ENCODE measurements at regions not wholly inside any gene's neighbourhood (a gene's known extent, or its start where the extent isn't known, plus 50 kb on each side); places are given as distances from the start of the nearest gene placed in this dataset.
"Not testable (repeated sequence)": the region's sequence is repeated elsewhere in the genome, so short reads cannot be mapped to it uniquely, and the experiment has no call there.

DNA sequence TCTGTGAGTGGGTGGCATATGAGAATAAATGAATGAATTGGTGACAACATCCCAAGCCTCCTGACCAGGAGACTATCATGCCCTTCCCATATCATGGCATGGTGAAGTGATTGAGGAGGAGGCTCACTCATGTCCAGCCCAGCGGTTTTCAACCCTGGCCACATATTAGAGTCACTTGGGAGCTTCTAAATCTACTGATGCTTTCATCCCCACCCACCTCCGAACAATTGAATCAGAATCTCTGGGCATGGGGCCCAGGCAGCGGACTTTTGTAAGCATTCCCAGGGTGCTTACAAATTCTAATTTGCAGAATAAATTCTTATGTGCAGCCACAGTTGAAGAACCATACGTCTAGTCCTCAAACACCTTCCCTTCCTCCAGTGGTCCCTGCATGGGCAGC is 81.7 kb upstream of the SEC11C start:
- no peak for DNase-seq (ENCODE audit: low read depth)

GRCh38 chr18:59059140-59059539 is 80.5 kb upstream of the SEC11C start:
- no peak for DNase-seq (ENCODE audit: low read depth)

DNA sequence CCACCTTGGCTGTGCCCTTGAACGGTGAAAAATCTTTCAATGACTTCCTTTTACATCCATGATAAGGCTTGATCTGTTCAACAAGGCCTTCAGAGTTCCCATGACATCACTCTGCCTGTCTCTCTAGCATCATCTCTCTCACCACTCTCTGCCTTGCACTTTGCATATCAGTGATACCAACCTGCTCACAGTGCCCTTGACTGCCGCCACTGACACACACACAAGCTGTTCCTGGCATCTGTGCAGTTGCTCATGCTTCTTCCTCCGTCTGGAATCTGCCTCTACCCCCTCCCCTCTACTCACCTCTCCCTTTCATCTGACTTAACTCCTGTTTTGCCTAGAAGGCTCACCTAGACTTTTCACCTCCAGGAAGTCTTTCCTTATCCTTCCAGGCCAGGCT is 79.1 kb upstream of the SEC11C start:
- no peak for DNase-seq (ENCODE audit: low read depth)

- DNase-seq (ENCODE audit: low read depth): no peak
Observed at GRCh38 chr18:59061914-59062642, 77.6 kb upstream of the SEC11C start.

- DNase-seq (ENCODE audit: low read depth): no peak
Observed at GRCh38 chr18:59062643-59063006, 77.1 kb upstream of the SEC11C start.

GRCh38 chr18:59063300-59063906 is 76.3 kb upstream of the SEC11C start:
- no peak for DNase-seq (ENCODE audit: low read depth)

DNA sequence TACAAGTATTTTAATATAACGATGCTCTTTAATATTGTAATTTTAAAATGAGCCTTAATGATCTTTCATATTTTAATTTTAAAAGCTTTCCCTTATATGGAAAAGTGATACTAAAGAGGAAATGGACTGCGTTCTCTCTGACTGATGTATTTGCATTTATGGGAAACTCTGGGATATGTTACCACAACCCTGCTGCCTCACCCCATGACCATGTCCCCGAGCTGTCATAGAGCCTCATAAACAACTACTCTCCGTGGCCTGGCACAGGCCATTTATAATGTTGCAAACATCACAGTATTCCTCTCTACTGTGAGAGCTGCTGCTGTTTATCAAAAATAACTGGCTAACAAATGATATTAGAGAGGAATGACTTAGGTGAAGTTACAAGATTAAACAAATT is 75.8 kb upstream of the SEC11C start:
- DNase-seq (ENCODE audit: low read depth): no peak

- no peak for DNase-seq (ENCODE audit: low read depth)
Observed at GRCh38 chr18:59065684-59066083, 74.0 kb upstream of the SEC11C start.

- DNase-seq (ENCODE audit: low read depth): no peak
Observed at GRCh38 chr18:59067873-59068272, 71.8 kb upstream of the SEC11C start.

GRCh38 chr18:59068276-59069071 is 71.2 kb upstream of the SEC11C start:
- no peak for DNase-seq (ENCODE audit: low read depth)

- DNase-seq (ENCODE audit: low read depth): peak; percentile 60
Observed at GRCh38 chr18:59070181-59070912, 69.3 kb upstream of the SEC11C start.

DNA sequence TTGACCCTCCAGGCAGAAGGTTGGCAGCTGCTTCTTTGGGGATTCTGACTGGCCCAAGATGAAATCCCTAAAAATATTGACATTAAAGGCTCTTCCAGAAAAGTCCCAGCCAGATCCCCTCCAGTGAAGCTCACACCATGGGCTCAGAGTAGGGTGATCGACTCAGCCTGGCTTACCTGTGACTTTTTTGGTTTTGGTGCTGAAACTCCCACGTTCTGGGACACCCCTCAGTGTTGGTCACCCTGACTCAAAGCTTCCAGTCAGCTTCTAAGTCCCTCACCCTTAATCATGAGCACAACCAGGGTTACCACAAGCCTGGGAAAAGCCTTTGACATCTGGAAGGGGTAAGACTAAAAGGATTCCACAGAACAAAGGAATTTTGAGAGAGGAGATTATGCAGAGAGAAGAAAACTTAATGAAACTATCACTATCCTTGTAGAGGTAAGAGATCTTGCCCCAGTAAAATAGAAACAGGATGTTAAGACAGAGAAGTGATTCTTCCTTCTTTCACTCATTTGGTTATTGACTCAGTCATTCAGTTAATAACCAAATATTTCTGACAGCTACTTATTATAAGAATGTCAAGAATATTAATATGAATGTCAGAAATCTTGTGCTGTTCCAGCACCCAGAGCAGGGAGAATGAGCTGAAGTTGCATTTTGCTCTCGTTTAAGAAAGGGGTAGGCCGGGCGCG is 66.8 kb upstream of the SEC11C start:
- no peak for DNase-seq (ENCODE audit: low read depth)

DNA sequence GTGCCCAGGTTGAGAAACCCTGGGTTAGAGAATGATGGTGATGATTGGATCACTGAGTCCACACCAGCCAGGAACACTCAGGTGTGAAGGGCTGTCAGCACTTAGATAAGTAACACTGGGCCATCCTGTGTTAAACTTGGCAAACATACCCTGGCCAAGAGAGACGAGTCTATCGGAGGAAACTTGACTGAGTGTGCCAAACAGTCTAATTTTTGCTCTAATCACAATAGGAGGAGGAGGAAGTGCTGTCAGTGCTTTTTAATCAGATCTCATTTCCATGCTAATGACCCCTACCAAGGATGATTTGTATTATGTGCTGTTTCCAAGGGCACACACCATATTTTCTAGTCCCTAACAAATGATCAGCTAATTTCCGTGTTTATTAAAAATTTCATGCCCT is 63.8 kb upstream of the SEC11C start:
- no peak for DNase-seq (ENCODE audit: low read depth)

DNA sequence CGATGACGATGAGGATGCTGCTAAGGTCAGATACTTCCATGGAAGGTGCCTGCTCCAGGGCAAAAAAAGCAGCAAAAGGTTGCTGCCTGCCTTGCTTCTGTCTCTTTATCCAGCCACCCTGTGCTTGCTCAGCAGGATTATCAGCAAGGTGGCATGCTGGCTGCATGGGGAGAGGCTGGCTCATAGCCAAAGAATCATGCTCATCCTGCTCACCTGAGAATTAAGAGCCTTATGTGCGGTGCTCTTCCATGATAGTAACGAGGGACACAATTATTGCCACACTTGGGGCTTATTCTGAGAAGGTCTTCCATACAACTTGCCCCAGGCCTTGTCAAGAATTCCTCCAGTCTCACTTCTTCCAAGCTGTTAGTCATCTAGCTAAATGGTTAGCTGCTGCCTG is 60.4 kb upstream of the SEC11C start:
- no peak for DNase-seq (ENCODE audit: low read depth)

DNA sequence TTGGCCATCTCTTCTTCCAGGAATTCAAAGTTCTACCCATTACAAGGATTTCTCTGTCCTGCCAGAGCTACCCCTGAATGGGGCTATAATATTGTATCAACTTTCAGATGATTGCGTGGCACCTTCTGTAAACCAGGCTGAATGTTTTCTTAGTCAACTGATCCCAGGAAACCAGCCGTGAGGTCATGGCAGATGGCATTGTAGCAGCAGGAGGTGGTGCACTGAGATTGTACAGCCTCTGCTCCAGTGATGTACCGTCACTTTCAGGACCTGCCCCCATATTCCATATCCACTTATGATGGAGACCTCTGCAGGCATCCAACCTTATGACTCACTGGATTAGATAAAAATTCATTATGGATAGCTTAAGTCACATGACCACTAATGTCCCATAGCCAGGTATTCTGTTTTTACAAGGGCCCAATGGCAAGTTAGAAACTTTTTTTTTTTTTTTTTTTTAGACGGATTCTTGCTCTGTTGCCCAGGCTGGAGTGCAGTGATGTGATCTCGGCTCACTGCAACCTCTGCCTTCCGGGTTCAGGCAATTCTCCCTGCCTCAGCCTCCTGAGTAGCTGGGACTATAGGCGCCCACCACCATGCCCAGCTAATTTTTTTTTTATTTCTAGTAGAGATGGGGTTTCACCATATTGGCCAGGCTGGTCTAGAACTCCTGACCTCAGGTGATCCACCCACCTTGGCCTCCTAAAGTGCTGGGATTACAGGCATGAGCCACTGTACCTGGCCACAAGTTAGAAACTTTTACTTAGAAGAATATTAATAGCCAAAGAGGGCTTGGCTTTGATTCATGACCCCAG is 59.8 kb upstream of the SEC11C start:
- not testable (repeated sequence) for DNase-seq (ENCODE audit: low read depth)

GRCh38 chr18:59083136-59083818 is 56.4 kb upstream of the SEC11C start:
- DNase-seq (ENCODE audit: low read depth): no peak

DNA sequence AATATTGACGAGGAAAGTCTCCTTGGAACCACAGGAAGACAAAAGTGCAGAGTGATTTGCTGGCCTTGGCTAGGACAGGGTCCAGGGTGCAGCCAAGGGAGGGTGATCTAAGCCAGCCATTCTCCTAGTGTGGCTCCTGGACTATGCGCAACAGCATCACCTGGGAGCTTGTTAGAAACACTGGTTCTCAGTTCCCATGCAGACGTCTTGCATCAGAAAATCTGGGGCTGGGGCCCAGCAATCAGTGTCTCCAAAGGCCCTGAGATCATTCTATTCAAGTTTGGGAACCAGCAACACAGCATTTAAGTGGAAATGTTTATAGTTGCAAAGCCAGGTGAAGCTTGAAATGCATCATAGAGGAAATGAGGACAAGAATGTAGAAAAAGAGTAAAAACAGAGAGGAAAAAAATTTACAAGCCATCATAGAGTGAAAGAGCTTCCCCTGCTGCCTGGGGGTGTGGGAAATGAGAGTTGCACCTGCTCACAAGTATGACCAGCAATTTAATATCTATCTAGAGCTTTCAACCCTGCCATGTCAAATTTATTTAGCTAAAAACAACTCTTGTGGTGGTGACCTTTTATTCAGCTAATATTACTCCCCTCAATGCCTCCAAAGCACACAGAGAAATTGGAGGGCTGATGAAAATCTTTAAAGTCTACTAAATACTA is 54.4 kb upstream of the SEC11C start:
- no peak for DNase-seq (ENCODE audit: low read depth)

DNA sequence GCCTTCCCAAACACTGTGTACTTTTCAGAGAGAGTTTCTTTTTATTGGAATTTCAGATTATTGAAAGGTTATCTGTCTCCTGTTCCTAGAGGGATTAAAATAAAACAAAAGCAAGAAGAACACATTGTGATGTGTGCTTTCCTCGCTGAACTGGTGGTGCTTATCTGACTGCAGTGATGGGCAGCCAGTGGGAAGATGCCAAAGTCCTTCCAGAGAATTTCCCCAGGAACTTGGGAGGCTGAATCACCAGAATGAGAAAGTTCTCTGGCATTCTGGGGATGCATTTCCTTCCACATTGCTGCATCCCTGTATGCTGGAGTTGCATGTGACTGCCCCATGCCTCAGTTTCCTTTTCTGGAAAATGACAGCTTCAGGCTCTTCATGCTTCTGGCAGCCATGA is 53.9 kb upstream of the SEC11C start:
- DNase-seq (ENCODE audit: low read depth): no peak

DNA sequence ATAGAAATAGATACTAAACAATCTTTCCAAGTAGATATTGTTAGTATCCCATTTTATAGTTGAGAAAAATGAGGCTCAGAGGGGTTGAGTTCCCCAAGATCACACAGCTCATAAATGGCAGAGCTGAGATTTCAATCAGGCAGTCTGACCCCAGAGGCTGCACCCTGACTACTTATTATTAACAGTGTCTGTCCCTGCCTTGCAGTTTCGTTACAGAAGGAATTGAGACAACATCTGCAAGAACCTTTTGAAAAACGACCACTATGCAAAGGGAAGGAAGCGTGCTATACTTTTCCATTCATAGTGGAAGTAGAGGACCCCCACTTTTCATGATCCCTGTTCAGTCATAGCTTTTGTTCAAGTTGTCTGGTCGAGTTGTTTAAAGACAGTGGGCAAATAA is 53.2 kb upstream of the SEC11C start:
- no peak for DNase-seq (ENCODE audit: low read depth)

DNA sequence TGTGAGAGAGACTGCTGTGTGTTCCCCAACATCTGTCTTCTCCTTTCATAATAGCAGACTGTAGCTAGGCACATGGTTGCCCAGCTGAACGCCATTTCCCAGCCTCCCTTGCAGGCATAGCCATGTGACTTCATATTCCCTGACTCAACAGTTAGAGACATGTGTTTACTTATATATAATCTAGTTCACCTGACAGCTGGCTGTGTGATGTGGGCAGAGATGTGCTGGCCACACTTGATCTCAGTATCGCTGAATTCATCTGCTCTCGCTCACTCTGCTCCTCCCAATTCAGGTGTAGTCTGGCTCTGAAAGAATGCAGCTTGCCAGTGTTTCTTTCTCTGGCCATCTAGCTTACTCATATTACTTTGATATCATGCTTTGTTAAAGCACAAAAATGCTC is 52.3 kb upstream of the SEC11C start:
- no peak for DNase-seq (ENCODE audit: low read depth)
